ENCODE measurements at regions not wholly inside any gene's neighbourhood (a gene's known extent, or its start where the extent isn't known, plus 50 kb on each side); places are given as distances from the start of the nearest gene placed in this dataset.

DNA sequence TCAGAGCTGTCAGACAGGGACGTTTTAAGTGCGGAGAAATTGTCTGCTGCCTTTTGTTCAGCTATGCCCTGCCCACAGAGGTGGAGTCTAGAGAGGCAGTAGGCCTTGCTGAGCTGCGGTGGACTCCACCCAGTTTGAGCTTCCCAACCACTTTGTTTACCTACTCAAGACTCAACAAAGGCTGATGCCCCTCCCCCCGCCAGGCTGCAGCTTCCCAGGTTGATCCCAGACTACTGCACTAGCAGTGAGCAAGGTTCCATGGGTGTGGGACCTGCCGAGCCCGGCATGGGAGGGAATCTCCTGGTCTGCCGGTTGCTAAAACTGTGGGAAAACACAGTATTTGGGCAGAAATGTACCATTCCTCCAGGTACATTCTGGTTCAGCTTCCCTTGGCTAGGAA, 282.1 kb downstream of the VGLL3 start:
- no peaks in the 10 kb centered on the region for H3K9me2 ChIP-seq (replicated peaks; ENCODE audit: insufficient read depth, low read length)
- no peaks in the 10 kb centered on the region for H3K27me3 ChIP-seq (ENCODE audit: low read length)
- no peak for TF ChIP-seq EZH2phosphoT487 (conservative IDR thresholded peaks at IDR 0.05; ENCODE audit: low read length)
- TF ChIP-seq, protein P1, sequence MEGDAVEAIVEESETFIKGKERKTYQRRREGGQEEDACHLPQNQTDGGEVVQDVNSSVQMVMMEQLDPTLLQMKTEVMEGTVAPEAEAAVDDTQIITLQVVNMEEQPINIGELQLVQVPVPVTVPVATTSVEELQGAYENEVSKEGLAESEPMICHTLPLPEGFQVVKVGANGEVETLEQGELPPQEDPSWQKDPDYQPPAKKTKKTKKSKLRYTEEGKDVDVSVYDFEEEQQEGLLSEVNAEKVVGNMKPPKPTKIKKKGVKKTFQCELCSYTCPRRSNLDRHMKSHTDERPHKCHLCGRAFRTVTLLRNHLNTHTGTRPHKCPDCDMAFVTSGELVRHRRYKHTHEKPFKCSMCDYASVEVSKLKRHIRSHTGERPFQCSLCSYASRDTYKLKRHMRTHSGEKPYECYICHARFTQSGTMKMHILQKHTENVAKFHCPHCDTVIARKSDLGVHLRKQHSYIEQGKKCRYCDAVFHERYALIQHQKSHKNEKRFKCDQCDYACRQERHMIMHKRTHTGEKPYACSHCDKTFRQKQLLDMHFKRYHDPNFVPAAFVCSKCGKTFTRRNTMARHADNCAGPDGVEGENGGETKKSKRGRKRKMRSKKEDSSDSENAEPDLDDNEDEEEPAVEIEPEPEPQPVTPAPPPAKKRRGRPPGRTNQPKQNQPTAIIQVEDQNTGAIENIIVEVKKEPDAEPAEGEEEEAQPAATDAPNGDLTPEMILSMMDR (IDR thresholded peaks at IDR 0.05; ENCODE audit: insufficient read depth, low read length, poor library complexity, severe bottlenecking): no peak
- no peak overlapping the region for H2AFZ ChIP-seq (ENCODE audit: low read depth, low read length, severe bottlenecking)
- H3K9me3 ChIP-seq (ENCODE audit: insufficient read depth, low read length): no peaks in the 10 kb centered on the region
- no peaks in the 10 kb centered on the region for H4K20me1 ChIP-seq (ENCODE audit: low read depth, low read length)
- no peaks in the 10 kb centered on the region for H3F3A ChIP-seq (ENCODE audit: insufficient read depth)
- H3K4me2 ChIP-seq (ENCODE audit: low read depth, low read length, poor library complexity, severe bottlenecking): no peak overlapping the region
- H3K27ac ChIP-seq (ENCODE audit: low read depth, low read length): no peak overlapping the region
- no peak overlapping the region for H3K9ac ChIP-seq (ENCODE audit: low read length)
- no peaks in the 10 kb centered on the region for H3K36me3 ChIP-seq (ENCODE audit: low read length)
- H3K4me3 ChIP-seq (ENCODE audit: insufficient read depth, low read length, poor library complexity, severe bottlenecking): no peak overlapping the region
- H3K79me2 ChIP-seq (ENCODE audit: insufficient read depth, low read length): no peaks in the 10 kb centered on the region

DNA sequence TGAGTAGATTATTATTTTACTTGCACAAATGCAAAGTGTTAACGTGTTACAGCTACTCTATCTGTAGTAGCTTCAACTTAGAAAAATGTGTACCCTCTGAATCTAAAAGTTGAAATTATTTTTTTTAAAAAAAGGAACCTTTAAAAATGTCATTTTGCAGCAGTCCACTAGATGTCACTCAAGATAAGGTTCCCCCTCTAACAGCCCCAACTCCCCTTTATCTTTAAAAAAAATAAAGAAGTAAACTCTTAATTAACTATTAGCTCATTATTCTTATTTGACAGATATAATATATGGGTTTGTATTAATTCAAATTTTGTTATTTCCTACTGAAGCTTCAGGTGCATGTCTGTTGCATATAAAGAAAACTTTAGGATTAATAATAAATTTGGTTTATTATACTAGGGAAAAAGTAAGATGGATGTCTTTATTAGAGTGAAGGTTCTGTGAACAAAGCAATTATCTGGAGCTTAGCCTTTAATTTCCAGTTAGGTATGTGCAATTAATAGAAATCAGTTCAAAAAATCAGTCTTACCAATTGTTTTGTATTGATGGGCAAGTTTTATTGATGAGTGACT, 288.5 kb downstream of the VGLL3 start:
- Histone ChIP-seq H3K36me3 (ENCODE audit: low read length) (no peaks in the 10 kb centered on the region), H3K79me2 (ENCODE audit: insufficient read depth, low read length) (no peaks in the 10 kb centered on the region), H3F3A (ENCODE audit: insufficient read depth) (no peaks in the 10 kb centered on the region), H3K27me3 (ENCODE audit: low read length) (no peaks in the 10 kb centered on the region), H3K9me3 (ENCODE audit: insufficient read depth, low read length) (no peaks in the 10 kb centered on the region), H3K4me3 (ENCODE audit: insufficient read depth, low read length, poor library complexity, severe bottlenecking) (no peak overlapping the region), H3K27ac (ENCODE audit: low read depth, low read length) (no peak overlapping the region), H3K9ac (ENCODE audit: low read length) (no peak overlapping the region), H4K20me1 (ENCODE audit: low read depth, low read length) (no peaks in the 10 kb centered on the region), H3K4me2 (ENCODE audit: low read depth, low read length, poor library complexity, severe bottlenecking) (no peak overlapping the region), H2AFZ (ENCODE audit: low read depth, low read length, severe bottlenecking) (no peak overlapping the region), H3K9me2 (replicated peaks; ENCODE audit: insufficient read depth, low read length) (no peaks in the 10 kb centered on the region)
- TF ChIP-seq EZH2phosphoT487 (conservative IDR thresholded peaks at IDR 0.05; ENCODE audit: low read length): no peak
- TF ChIP-seq, protein P1 (IDR thresholded peaks at IDR 0.05; ENCODE audit: insufficient read depth, low read length, poor library complexity, severe bottlenecking): peak; percentile 44

DNA sequence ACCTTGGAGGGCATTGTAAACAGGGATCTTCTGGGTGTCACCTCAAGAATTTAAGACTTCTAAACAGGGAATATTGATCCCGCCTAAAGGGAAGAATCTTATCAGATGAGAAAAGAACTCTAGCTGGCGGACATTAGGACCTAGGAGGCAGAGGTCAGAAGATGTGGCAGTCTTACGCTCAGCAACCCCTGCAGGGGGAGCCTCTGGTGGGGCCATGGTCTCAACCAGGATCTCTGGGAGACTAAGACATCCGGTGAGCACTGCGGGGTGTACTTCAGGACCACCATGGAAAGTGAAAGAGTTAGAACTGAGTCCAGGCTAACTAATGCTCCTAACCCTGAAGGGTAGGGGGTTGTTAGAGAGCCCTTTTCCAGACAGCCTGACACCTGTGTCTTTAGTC, 295.2 kb downstream of the VGLL3 start:
- TF ChIP-seq EZH2phosphoT487 (conservative IDR thresholded peaks at IDR 0.05; ENCODE audit: low read length): no peak
- TF ChIP-seq, protein P1 (IDR thresholded peaks at IDR 0.05; ENCODE audit: insufficient read depth, low read length, poor library complexity, severe bottlenecking): no peak
- Histone ChIP-seq H3K9ac (ENCODE audit: low read length) (no peak overlapping the region), H2AFZ (ENCODE audit: low read depth, low read length, severe bottlenecking) (no peak overlapping the region)

More for the DNA sequence above, 295.2 kb downstream of the VGLL3 start:
- no peaks in the 10 kb centered on the region for H3K9me3 ChIP-seq (ENCODE audit: insufficient read depth, low read length)
- no peak overlapping the region for H3K4me3 ChIP-seq (ENCODE audit: insufficient read depth, low read length, poor library complexity, severe bottlenecking)
- no peaks in the 10 kb centered on the region for H3F3A ChIP-seq (ENCODE audit: insufficient read depth)
- H3K27me3 ChIP-seq (ENCODE audit: low read length): no peaks in the 10 kb centered on the region
- no peaks in the 10 kb centered on the region for H3K9me2 ChIP-seq (replicated peaks; ENCODE audit: insufficient read depth, low read length)
- no peak overlapping the region for H3K27ac ChIP-seq (ENCODE audit: low read depth, low read length)
- no peaks in the 10 kb centered on the region for H4K20me1 ChIP-seq (ENCODE audit: low read depth, low read length)
- no peak overlapping the region for H3K4me2 ChIP-seq (ENCODE audit: low read depth, low read length, poor library complexity, severe bottlenecking)
- H3K79me2 ChIP-seq (ENCODE audit: insufficient read depth, low read length): no peaks in the 10 kb centered on the region
- no peaks in the 10 kb centered on the region for H3K36me3 ChIP-seq (ENCODE audit: low read length)
